Endodermal cell (in vitro differentiated cells): ENCODE measurements at regions not wholly inside any gene's neighbourhood (a gene's known extent, or its start where the extent isn't known, plus 50 kb on each side); places are given as distances from the start of the nearest gene placed in this dataset.

Experiments
- DNase-seq: peaks from one replicate; pipeline ENCODE4 v3.0.0-alpha.2; 2017
- H3K27ac ChIP-seq: 2 replicates; pipeline ENCODE4 v1.5.1; 2013; ENCODE audit warnings: mild to moderate bottlenecking, low read depth, low read length, moderate library complexity
- H3K27me3 ChIP-seq: 2 replicates; pipeline ENCODE4 v1.6.1; 2013; ENCODE audit warnings: mild to moderate bottlenecking, low read length, moderate library complexity; ENCODE audit not compliant: insufficient read depth, control insufficient read depth, poor library complexity, severe bottlenecking
- H3K36me3 ChIP-seq: 2 replicates; pipeline ENCODE4 v1.7.0; 2013; ENCODE audit warnings: mild to moderate bottlenecking, low read length, moderate library complexity; ENCODE audit not compliant: control insufficient read depth, insufficient read depth
- H3K4me1 ChIP-seq: one replicate; pipeline ENCODE4 v1.7.0; 2013; ENCODE audit warnings: low read length; ENCODE audit not compliant: control insufficient read depth, insufficient read depth
- H3K4me3 ChIP-seq: 2 replicates; pipeline ENCODE4 v1.5.1; 2013; ENCODE audit warnings: mild to moderate bottlenecking, low read length, moderate library complexity
- H3K9ac ChIP-seq: 2 replicates; pipeline ENCODE4 v1.6.1; 2013; ENCODE audit warnings: mild to moderate bottlenecking, low read length, moderate library complexity; ENCODE audit not compliant: poor library complexity, severe bottlenecking; ENCODE audit errors: extremely low read depth
- H3K9me3 ChIP-seq: 2 replicates; pipeline ENCODE4 v1.6.1; 2013; ENCODE audit warnings: mild to moderate bottlenecking, low read length, moderate library complexity; ENCODE audit not compliant: control insufficient read depth
- H3K27ac Mint-ChIP-seq: 2 replicates; pipeline ENCODE4 v1.8.0; 2020; ENCODE audit warnings: mixed read lengths
- H3K27me3 Mint-ChIP-seq: 2 replicates; pipeline ENCODE4 v1.8.0; 2021; ENCODE audit warnings: mild to moderate bottlenecking, mixed read lengths; ENCODE audit not compliant: insufficient read depth
- H3K36me3 Mint-ChIP-seq: 2 replicates; pipeline ENCODE4 v1.8.0; 2020; ENCODE audit warnings: low read depth, mixed read lengths
- H3K4me1 Mint-ChIP-seq: 2 replicates; pipeline ENCODE4 v1.8.0; 2020; ENCODE audit warnings: mixed read lengths
- H3K4me3 Mint-ChIP-seq: 2 replicates; pipeline ENCODE4 v1.8.0; 2020; ENCODE audit warnings: mild to moderate bottlenecking, moderate library complexity, mixed read lengths
- H3K9me3 Mint-ChIP-seq: 2 replicates; pipeline ENCODE4 v1.8.0; 2020; ENCODE audit warnings: mild to moderate bottlenecking, mixed read lengths
- WGBS, 2 experiments: methylation state at CpG; one replicate each; pipeline versions ENCODE4 v1.1.5 to v1.1.7; 2013; ENCODE audit warnings: missing lambda C conversion rate in 2 of 2, mixed read lengths in 1 of 2; ENCODE audit not compliant: insufficient coverage in 1 of 2, insufficient read length in 1 of 2; 5-methylcytosine and 5-hydroxymethylcytosine counted together
- TF ChIP-seq, protein P1 (sequence below): fragments of 200-600 bp; sonication (generic); conservative IDR thresholded peaks from 2 replicates; pipeline ENCODE4 v1.5.0; 2021; ENCODE audit warnings: antibody characterized with exemption, mild to moderate bottlenecking

DNA sequence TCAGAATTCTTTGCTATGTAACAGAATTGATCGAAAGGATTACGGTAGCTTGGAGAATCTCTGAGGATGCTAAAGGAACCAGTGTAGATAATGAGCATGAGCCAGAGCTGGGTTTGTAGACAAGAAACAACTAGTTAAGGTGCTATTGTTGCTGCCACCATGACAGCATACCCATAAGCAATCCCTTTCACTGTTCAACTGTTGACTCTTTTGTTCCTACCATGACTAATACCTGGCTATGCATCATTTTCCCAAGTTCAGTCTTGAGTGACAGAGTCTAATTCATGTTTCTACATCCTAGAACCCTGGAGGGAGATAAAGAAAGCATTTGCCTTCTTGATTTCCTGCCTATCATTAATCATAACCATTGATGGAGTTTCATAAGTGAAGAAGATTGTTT, 600.3 kb downstream of the OTOL1 start:
- Mint-ChIP-seq H3K27ac (no peak overlapping the region), H3K9me3 (no peaks in the 10 kb centered on the region), H3K36me3 (no peaks in the 10 kb centered on the region), H3K4me3 (no peak overlapping the region), H3K4me1 (no peaks in the 10 kb centered on the region), H3K27me3 (no peaks in the 10 kb centered on the region)
- TF ChIP-seq, protein P1, sequence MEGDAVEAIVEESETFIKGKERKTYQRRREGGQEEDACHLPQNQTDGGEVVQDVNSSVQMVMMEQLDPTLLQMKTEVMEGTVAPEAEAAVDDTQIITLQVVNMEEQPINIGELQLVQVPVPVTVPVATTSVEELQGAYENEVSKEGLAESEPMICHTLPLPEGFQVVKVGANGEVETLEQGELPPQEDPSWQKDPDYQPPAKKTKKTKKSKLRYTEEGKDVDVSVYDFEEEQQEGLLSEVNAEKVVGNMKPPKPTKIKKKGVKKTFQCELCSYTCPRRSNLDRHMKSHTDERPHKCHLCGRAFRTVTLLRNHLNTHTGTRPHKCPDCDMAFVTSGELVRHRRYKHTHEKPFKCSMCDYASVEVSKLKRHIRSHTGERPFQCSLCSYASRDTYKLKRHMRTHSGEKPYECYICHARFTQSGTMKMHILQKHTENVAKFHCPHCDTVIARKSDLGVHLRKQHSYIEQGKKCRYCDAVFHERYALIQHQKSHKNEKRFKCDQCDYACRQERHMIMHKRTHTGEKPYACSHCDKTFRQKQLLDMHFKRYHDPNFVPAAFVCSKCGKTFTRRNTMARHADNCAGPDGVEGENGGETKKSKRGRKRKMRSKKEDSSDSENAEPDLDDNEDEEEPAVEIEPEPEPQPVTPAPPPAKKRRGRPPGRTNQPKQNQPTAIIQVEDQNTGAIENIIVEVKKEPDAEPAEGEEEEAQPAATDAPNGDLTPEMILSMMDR: no peak
- Histone ChIP-seq H3K27ac (no peak overlapping the region), H3K4me3 (no peak overlapping the region), H3K27me3 (no peaks in the 10 kb centered on the region), H3K36me3 (no peaks in the 10 kb centered on the region), H3K4me1 (no peaks in the 10 kb centered on the region), H3K9me3 (no peaks in the 10 kb centered on the region), H3K9ac (no peak overlapping the region)
- 50 to 71% methylated on average over 2 of the region's 2 CpGs for WGBS, 2 experiments
- no peak for DNase-seq

DNA sequence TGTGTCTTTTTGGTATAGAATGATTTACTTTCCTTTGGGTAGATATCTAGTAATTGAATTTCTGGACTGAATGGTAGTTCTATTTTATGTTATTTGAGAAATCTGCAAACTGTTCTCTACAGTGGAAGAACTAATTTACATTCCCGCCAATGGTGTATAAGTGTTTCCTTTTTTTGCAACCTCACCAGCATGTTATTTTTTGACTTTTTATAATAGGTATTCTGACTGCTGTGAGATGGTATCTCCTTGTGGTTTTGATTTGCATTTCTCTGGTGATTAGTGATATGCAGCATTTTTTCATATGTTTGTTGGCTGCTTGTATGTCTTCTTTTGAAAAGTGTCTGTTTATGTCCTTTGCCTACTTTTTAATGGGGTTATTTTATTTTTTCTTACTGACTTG, 607.2 kb downstream of the OTOL1 start:
- Mint-ChIP-seq H3K4me1 (no peaks in the 10 kb centered on the region), H3K36me3 (no peaks in the 10 kb centered on the region), H3K4me3 (no peak overlapping the region), H3K27me3 (no peaks in the 10 kb centered on the region), H3K9me3 (no peaks in the 10 kb centered on the region), H3K27ac (no peak overlapping the region)
- DNase-seq: no peak
- H3K4me3 ChIP-seq: no peak overlapping the region
- WGBS, 2 experiments: 77 to 80% methylated on average over 1 of the region's 1 CpG
- H3K27me3 ChIP-seq: no peaks in the 10 kb centered on the region
- no peaks in the 10 kb centered on the region for H3K4me1 ChIP-seq
- TF ChIP-seq, protein P1: no peak
- no peaks in the 10 kb centered on the region for H3K9me3 ChIP-seq
- H3K27ac ChIP-seq: no peak overlapping the region
- H3K9ac ChIP-seq: no peak overlapping the region
- no peaks in the 10 kb centered on the region for H3K36me3 ChIP-seq

DNA sequence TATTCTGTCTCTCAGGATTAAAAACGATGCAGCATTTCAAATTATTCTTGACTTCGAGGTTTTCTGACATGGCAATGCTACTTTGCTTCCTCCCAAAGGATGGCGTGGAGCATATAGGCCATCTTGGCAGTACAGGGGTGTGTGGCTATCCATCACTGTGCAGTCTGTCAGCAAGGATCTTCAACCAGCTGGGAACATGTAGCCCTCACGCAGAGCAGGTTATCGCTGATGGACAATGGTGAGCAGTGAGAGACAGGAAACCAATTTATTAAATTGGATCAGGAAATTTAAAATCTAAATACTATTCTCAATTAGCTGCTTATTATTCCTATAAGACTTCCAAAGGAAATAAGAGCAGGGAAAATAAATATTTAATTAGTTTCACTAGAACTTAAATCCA, 615.3 kb downstream of the OTOL1 start:
- no peak overlapping the region for H3K4me3 Mint-ChIP-seq
- no peak for DNase-seq
- Histone ChIP-seq H3K9ac (no peak overlapping the region), H3K27ac (peak overlapping the region; percentile 36), H3K36me3 (no peaks in the 10 kb centered on the region), H3K27me3 (no peaks in the 10 kb centered on the region), H3K4me3 (no peak overlapping the region), H3K9me3 (no peaks in the 10 kb centered on the region), H3K4me1 (no peaks in the 10 kb centered on the region)
- H3K27me3 Mint-ChIP-seq: no peaks in the 10 kb centered on the region
- TF ChIP-seq, protein P1: no peak
- no peaks in the 10 kb centered on the region for H3K9me3 Mint-ChIP-seq
- peaks cover 2% of the 10 kb centered on the region for H3K4me1 Mint-ChIP-seq
- no peaks in the 10 kb centered on the region for H3K36me3 Mint-ChIP-seq
- WGBS, 2 experiments: 92 to 95% methylated on average over 3 to 5 of the region's 5 CpGs
- no peak overlapping the region for H3K27ac Mint-ChIP-seq
